IMR-90 (cell line): ENCODE measurements at regions not wholly inside any gene's neighbourhood (a gene's known extent, or its start where the extent isn't known, plus 50 kb on each side); places are given as distances from the start of the nearest gene placed in this dataset.

Experiments used
- ATAC-seq: fragments of 200-7000 bp; cut with Tn5 transposase; 2 replicates; pipeline ENCODE4 v1.9.1; 2020; ENCODE audit warnings: low read depth, mild to moderate bottlenecking, moderate library complexity
- BruUV-seq: library from RNA; stranded (reverse); fragments of 400-500 nt; replicated peaks from 2 replicates; lab custom pipeline; 2021; lab: Mats Ljungman, UMichigan
- CTCF ChIA-PET: fragments of 300-600 bp; formaldehyde crosslinking; extraction: SDS; loops from one replicate; lab custom pipeline; 2021; ENCODE audit warnings: antibody characterized with exemption; lab: Yijun Ruan, JAX
- POLR2A ChIA-PET: fragments of 300-600 bp; sonication (Branson Sonifier 250); formaldehyde crosslinking; loops from one replicate; lab custom pipeline; 2022; ENCODE audit warnings: antibody characterized with exemption; ENCODE audit not compliant: unreplicated experiment; lab: Charles Lee
- DNase-seq: peaks from one replicate; pipeline ENCODE4 v3.0.0; 2013
- H2AFZ ChIP-seq: replicated peaks from 2 replicates; pipeline ENCODE3; 2013; ENCODE audit warnings: low read length, mild to moderate bottlenecking; ENCODE audit not compliant: poor library complexity
- H2AK5ac ChIP-seq: 2 replicates; pipeline ENCODE4 v1.6.1; 2013; ENCODE audit warnings: low read depth, low read length, inconsistent platforms
- H2AK9ac ChIP-seq: replicated peaks from 2 replicates; pipeline ENCODE3; 2013; ENCODE audit warnings: mild to moderate bottlenecking, low read depth, low read length, moderate library complexity; ENCODE audit not compliant: poor library complexity
- H2BK120ac ChIP-seq: 2 replicates; pipeline ENCODE4 v1.6.1; 2013; ENCODE audit warnings: low read depth, low read length, inconsistent platforms
- H2BK15ac ChIP-seq: 3 replicates; pipeline ENCODE4 v1.6.1; 2013; ENCODE audit warnings: low read depth, low read length, inconsistent platforms
- H2BK20ac ChIP-seq: 2 replicates; pipeline ENCODE4 v1.6.1; 2013; ENCODE audit warnings: low read depth, mild to moderate bottlenecking, inconsistent platforms, low read length, moderate library complexity
- H2BK5ac ChIP-seq: 2 replicates; pipeline ENCODE4 v1.6.1; 2013; ENCODE audit warnings: mild to moderate bottlenecking, low read depth, low read length, inconsistent platforms; ENCODE audit not compliant: poor library complexity, severe bottlenecking
- H3K14ac ChIP-seq: replicated peaks from 2 replicates; pipeline ENCODE4 v1.6.1; 2013; ENCODE audit warnings: low read depth, low read length, inconsistent platforms
- H3K18ac ChIP-seq: 2 replicates; pipeline ENCODE4 v1.6.1; 2013; ENCODE audit warnings: low read depth, low read length, control low read depth
- H3K23ac ChIP-seq: 2 replicates; pipeline ENCODE4 v1.6.1; 2013; ENCODE audit warnings: low read depth, low read length, inconsistent platforms
- H3K27ac ChIP-seq: 2 replicates; pipeline ENCODE4 v1.5.1; 2013; ENCODE audit warnings: mild to moderate bottlenecking, control low read depth, low read length; ENCODE audit not compliant: insufficient read depth
- H3K27me3 ChIP-seq: 2 replicates; pipeline ENCODE4 v1.6.1; 2013; ENCODE audit warnings: low read length; ENCODE audit not compliant: control insufficient read depth, insufficient read depth
- H3K36me3 ChIP-seq: 2 replicates; pipeline ENCODE4 v1.6.1; 2013; ENCODE audit warnings: low read length, mixed read lengths; ENCODE audit not compliant: control insufficient read depth, insufficient read depth
- H3K4ac ChIP-seq: 2 replicates; pipeline ENCODE4 v1.6.1; 2013; ENCODE audit warnings: low read depth, low read length, inconsistent platforms
- H3K4me1 ChIP-seq: 2 replicates; pipeline ENCODE4 v1.6.1; 2013; ENCODE audit warnings: low read length, mixed read lengths; ENCODE audit not compliant: control insufficient read depth, insufficient read depth
- H3K4me2 ChIP-seq: 2 replicates; pipeline ENCODE4 v1.6.1; 2013; ENCODE audit warnings: low read depth, mild to moderate bottlenecking, control low read depth, low read length, moderate library complexity
- H3K4me3 ChIP-seq: 2 replicates; pipeline ENCODE4 v1.5.1; 2013; ENCODE audit warnings: low read depth, mild to moderate bottlenecking, control low read depth, low read length, moderate library complexity; ENCODE audit not compliant: insufficient read depth
- H3K56ac ChIP-seq: 2 replicates; pipeline ENCODE4 v1.6.1; 2013; ENCODE audit warnings: low read length, inconsistent platforms; ENCODE audit not compliant: insufficient read depth; ENCODE audit errors: extremely low read depth
- H3K79me1 ChIP-seq, 2 experiments: 2 replicates each; pipeline ENCODE4 v1.6.1; 2013; ENCODE audit warnings: low read length in 2 of 2, inconsistent platforms in 1 of 2, low read depth in 1 of 2
- H3K9ac ChIP-seq: 2 replicates; pipeline ENCODE4 v1.6.1; 2013; ENCODE audit warnings: low read depth, low read length, control low read depth
- H3K9me1 ChIP-seq: 2 replicates; pipeline ENCODE4 v1.6.1; 2013; ENCODE audit warnings: low read length, inconsistent platforms; ENCODE audit not compliant: insufficient read depth
- H3K9me3 ChIP-seq: 2 replicates; pipeline ENCODE4 v1.6.1; 2013; ENCODE audit warnings: low read length; ENCODE audit not compliant: control insufficient read depth, insufficient read depth
- H4K20me1 ChIP-seq: 2 replicates; pipeline ENCODE4 v1.6.1; 2013; ENCODE audit warnings: low read length, inconsistent platforms; ENCODE audit not compliant: insufficient read depth
- H4K5ac ChIP-seq: 2 replicates; pipeline ENCODE4 v1.6.1; 2013; ENCODE audit warnings: mild to moderate bottlenecking, low read depth, low read length, control low read depth
- H4K8ac ChIP-seq, 2 experiments: 2 replicates each; pipeline ENCODE4 v1.6.1; 2013; ENCODE audit warnings: low read depth in 2 of 2, low read length in 2 of 2, control low read depth in 1 of 2, inconsistent platforms in 1 of 2
- H4K91ac ChIP-seq: 2 replicates; pipeline ENCODE4 v1.6.1; 2013; ENCODE audit warnings: low read depth, low read length, inconsistent platforms; ENCODE audit not compliant: insufficient read depth
- CHD1 ChIP-seq: IDR thresholded peaks from 2 replicates; pipeline ENCODE4 v1.6.1; 2012; ENCODE audit warnings: low read depth, low read length, improper control_type of control experiment
- MAFK ChIP-seq: IDR thresholded peaks from 2 replicates; pipeline ENCODE4 v1.6.1; 2012; ENCODE audit warnings: low read depth, low read length, improper control_type of control experiment
- MXI1 ChIP-seq: IDR thresholded peaks from 2 replicates; pipeline ENCODE4 v1.6.1; 2012; ENCODE audit warnings: low read depth, mild to moderate bottlenecking, low read length, moderate library complexity, borderline replicate concordance
- POLR2A ChIP-seq: IDR thresholded peaks from 2 replicates; pipeline ENCODE4 v1.6.1; 2012; ENCODE audit warnings: mild to moderate bottlenecking, low read depth, low read length
- RCOR1 ChIP-seq: IDR thresholded peaks from 2 replicates; pipeline ENCODE4 v1.6.1; 2012; ENCODE audit warnings: mild to moderate bottlenecking, low read length, improper control_type of control experiment; ENCODE audit not compliant: insufficient replicate concordance
- WGBS, 2 experiments: methylation state at CpG; one replicate each; pipeline versions ENCODE4 v1.1.5 to v1.1.7; 2013; ENCODE audit warnings: missing lambda C conversion rate in 2 of 2; ENCODE audit not compliant: insufficient read length in 1 of 2; ENCODE audit errors: extremely low coverage in 2 of 2; 5-methylcytosine and 5-hydroxymethylcytosine counted together
- dilution Hi-C: fragments of 300-500 bp; cut with HindIII; formaldehyde crosslinking; loops from one replicate; pipeline ENCODE4 v1.14.3; 2018; ENCODE audit warnings: low sequenced_read_pairs; ENCODE audit not compliant: unreplicated experiment
- in situ Hi-C: fragments of 300-500 bp; cut with MboI; formaldehyde crosslinking; loops from 3 replicates; pipeline ENCODE4 v1.14.3; 2019; ENCODE audit warnings: low sequenced_read_pairs, inconsistent platforms, mixed read lengths
- intact Hi-C: fragments of 100-400 bp; cut with micrococcal nuclease; formaldehyde crosslinking; loops from 2 replicates; pipeline ENCODE4 v1.10.0; 2022
- TF ChIP-seq, protein P1 (sequence below): conservative IDR thresholded peaks from 2 replicates; pipeline ENCODE4 v1.5.1; 2012; ENCODE audit warnings: mild to moderate bottlenecking, low read depth, low read length, improper control_type of control experiment

DNA sequence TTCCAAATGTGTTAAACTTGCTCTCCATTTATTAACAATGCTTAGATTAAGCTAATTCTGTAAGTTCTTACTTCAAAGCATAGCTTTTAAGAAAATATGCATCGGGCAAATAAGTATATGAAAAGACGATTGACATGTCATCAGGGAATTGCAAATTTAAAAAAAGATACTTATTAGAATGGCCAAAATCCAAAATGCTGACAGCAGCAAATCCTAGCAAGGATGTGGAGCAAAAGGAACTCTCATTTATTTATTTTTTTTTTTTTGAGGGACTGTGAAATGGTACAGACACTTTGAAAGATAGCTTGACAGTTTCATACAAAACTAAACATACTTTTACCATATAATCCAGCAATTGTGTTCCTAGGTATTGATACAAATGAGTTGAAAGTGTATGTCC is 779.5 kb upstream of the MDGA2 start:
- Histone ChIP-seq H4K91ac (no peak overlapping the region), H4K5ac (no peak overlapping the region), H3K9ac (no peak overlapping the region), H3K4me3 (no peak overlapping the region), H3K9me3 (no peaks in the 10 kb centered on the region), H2AK9ac (no peak overlapping the region), H3K56ac (no peak overlapping the region), H2AFZ (no peak overlapping the region), H4K8ac (no peak overlapping the region), H3K4me2 (no peak overlapping the region), H3K27ac (no peak overlapping the region), H3K4ac (no peak overlapping the region), H3K18ac (no peak overlapping the region), H2AK5ac (no peak overlapping the region), H3K79me1 (no peaks in the 10 kb centered on the region), H4K20me1 (no peaks in the 10 kb centered on the region), H2BK20ac (no peak overlapping the region), H3K23ac (no peak overlapping the region), H2BK15ac (no peak overlapping the region), H3K14ac (no peak overlapping the region), H3K9me1 (no peaks in the 10 kb centered on the region), H3K4me1 (no peaks in the 10 kb centered on the region), H2BK5ac (no peak overlapping the region), H3K36me3 (no peaks in the 10 kb centered on the region), H3K27me3 (no peaks in the 10 kb centered on the region), H2BK120ac (no peak overlapping the region)
- intact Hi-C loops (no loop called here), in situ Hi-C loops (no loop called here), dilution Hi-C loops (no loop called here)
- DNase-seq (no peak), ATAC-seq (no peak)
- ChIA-PET POLR2A (interaction anchor here (0.7 kb wide), 1 partner anchor 129 kb away, joined by 3 read pairs; no protein-coding TSS in a partner anchor), CTCF (no interaction called here)
- no TSS peak for BruUV-seq
- TF ChIP-seq, protein P1, sequence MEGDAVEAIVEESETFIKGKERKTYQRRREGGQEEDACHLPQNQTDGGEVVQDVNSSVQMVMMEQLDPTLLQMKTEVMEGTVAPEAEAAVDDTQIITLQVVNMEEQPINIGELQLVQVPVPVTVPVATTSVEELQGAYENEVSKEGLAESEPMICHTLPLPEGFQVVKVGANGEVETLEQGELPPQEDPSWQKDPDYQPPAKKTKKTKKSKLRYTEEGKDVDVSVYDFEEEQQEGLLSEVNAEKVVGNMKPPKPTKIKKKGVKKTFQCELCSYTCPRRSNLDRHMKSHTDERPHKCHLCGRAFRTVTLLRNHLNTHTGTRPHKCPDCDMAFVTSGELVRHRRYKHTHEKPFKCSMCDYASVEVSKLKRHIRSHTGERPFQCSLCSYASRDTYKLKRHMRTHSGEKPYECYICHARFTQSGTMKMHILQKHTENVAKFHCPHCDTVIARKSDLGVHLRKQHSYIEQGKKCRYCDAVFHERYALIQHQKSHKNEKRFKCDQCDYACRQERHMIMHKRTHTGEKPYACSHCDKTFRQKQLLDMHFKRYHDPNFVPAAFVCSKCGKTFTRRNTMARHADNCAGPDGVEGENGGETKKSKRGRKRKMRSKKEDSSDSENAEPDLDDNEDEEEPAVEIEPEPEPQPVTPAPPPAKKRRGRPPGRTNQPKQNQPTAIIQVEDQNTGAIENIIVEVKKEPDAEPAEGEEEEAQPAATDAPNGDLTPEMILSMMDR = no peak
- no peak for TF ChIP-seq POLR2A
- TF ChIP-seq MXI1 = no peak
- TF ChIP-seq CHD1 = no peak
- TF ChIP-seq RCOR1 = no peak
- peak; percentile 86 for TF ChIP-seq MAFK
- no CpG with 5 or more reads among the region's 2 CpGs for WGBS, 2 experiments
